HG03066 (cell line): ENCODE measurements at regions not wholly inside any gene's neighbourhood (a gene's known extent, or its start where the extent isn't known, plus 50 kb on each side); places are given as distances from the start of the nearest gene placed in this dataset.
"Not testable (repeated sequence)": the region's sequence is repeated elsewhere in the genome, so short reads cannot be mapped to it uniquely, and the experiment has no call there.

Experiments used
- ATAC-seq: cut with Tn5 transposase; IDR thresholded peaks from one replicate; pipeline ENCODE4 v1.9.1; 2021; ENCODE audit warnings: low read depth; ENCODE audit not compliant: unreplicated experiment

DNA sequence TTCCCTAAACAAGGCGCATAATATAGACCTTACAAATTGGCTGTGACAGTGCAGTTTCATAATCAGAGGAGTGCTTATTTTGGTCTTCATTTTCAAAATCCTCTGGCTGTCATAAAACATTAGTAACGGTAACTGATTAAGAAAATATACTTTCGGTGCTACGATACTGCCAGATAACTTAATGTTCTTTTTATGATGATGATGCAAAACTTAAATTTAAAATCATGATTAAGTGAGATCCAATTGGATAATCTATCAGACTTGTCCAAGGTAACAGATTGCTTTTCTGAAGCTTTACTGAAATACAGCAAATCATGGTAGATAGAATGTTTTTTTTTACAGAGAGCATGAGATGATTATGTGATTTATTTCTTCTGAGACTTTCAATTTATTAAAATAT lies 364.2 kb upstream of the CNTN3 start:
- ATAC-seq: no peak

DNA sequence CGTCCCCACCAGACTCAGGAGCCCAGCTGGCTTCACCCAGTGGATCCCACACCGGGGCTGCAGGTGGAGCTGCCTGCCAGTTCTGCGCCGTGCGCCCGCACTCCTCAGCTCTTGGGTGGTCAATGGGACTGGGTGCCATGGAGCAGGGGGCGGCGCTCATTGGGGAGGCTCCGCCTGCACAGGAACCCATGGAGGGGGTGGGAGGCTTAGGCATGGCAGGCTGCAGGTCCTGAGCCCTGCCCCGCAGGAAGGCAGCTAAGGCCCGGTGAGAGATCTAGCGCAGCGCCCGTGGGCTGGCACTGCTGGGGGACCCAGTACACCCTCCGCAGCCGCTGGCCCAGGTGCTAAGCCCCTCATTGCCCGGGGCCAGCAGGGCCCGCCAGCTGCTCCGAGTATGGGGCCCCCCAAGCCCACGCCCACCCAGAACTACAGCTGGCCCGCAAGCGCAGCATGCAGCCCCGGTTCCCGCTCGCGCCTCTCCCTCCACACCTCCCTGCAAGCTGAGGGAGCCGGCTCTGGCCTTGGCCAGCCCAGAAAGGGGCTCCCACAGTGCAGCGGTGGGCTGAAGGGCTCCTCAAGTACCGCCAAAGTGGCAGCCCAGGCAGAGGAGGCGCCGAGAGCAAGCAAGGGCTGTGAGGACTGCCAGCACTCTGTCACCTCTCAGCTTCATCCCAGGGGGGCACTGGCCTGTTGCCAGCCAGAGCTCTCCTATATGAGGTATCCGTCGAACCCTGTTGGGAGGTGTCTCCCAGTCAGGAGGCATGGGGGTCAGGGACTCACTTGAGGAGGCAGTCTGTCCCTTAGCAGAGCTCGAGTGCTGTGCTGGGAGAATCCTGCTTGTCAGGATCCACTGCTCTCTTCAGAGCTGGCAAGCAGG lies 370.8 kb upstream of the CNTN3 start:
- not testable (repeated sequence) for ATAC-seq

DNA sequence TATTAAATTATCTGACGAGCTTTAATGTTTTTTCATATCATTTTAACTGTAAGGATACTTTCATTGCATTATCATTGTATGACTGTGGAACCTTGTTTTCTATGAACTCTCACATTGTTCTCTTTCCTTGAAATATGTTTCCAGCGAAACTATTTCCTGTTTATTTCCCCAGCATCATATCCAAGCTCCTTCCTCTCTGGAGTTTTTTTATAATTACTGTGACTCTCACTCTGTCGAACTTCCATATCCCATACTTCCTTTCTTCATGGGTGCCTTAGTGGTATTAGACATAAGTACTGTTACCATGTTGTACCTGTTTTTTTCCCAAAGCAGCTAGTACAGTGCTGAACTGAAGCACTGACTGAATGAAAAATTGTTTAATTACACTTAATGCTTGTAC lies 373.6 kb upstream of the CNTN3 start:
- no peak for ATAC-seq

DNA sequence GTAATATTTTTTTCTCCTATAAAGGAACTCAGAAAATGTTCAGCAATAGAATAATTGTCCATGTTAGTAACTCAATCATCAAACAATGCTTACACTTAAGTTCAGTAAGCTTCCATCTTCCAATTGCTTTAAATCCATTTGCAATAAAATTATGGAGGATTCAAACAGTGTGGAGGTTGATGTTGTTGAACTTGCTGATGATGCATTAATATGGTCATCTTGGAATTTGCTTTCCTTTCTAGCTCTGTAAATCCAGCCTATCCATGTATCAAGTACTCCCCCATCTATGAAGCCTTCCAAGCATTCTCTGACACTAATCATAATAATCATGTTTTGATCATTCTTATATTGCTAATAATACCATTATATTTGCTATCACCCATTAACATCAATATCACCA lies 378.4 kb upstream of the CNTN3 start:
- no peak for ATAC-seq

DNA sequence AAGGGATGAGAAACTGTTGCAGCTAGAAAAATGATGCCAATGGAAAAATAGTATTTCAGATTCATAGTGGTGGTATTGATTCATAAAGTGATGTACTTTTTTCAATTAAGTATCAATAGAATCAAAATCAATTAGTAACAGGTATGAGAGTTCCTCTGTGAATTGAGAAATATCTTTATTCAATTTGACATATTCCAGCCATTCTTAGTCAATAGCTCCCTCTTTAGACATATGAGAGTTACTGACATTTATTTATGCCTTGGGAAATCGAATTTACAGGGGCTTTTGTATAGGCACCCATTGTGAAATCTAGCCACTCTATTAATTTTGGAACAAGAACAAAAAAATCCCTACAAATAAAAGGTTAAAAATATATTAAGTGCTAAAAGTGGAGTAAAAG lies 386.9 kb upstream of the CNTN3 start:
- no peak for ATAC-seq

DNA sequence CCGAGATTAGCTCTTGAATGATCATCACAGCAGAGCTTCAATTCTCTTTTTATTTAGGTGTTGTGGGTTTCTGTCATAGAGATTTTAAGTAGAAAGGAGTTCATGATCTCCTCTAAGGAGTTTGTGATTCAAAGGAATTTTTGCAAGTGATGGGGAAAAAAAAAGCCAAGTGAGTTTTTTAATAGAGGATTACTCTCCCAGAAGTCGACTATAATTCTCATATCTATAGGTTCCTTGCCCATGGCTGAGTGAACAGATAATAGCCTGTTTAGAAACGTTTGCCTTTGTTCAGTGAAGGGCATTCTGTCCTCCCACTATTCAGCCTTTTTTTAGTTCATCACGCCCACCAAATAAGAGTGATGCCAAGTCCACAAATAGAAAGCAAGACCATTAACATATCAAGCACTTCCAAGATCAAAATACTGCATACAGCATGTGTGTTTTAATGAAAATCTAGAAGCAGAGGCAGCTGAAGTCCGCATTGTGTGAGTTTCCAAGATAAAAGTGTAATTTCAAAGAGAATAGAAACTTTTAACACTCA lies 398.4 kb upstream of the CNTN3 start:
- ATAC-seq: no peak

DNA sequence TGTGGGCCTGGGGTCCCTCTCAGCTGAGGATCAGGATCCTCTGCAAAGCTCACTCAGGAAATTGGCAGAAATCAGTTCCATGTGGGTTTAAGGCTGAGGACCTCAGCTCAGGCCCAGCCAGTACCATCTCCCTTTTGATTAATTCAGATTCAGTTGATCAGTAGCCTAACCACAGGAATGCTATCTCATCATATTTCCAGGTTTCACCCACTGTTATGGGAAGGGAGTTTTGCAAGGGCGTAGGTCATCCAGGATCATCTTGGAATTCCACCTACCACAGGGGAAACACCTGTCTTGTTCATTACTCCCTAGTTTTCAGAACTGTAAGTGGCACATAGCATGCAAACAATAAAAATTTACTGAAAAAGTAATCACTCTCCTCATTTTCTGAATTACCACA lies 399.5 kb upstream of the CNTN3 start:
- no peak for ATAC-seq

DNA sequence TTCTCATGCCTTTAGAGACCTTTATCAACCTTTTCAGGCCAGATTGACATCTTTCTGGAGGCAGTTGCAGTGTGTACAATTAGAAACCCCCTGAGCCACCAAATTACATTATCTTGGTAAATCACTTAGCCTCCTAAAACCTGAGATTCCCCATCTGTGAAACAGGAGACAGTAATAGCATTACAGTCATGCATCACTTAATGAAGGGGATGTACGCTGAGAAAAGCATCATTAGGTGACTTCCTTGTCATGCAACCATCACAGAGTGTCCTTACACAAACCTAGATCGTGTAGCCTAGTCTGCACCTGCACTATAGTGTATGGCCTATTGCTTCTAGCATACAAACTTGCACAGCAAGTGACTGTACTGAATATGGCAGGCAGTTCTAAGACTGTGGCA lies 400.8 kb upstream of the CNTN3 start:
- no peak for ATAC-seq

DNA sequence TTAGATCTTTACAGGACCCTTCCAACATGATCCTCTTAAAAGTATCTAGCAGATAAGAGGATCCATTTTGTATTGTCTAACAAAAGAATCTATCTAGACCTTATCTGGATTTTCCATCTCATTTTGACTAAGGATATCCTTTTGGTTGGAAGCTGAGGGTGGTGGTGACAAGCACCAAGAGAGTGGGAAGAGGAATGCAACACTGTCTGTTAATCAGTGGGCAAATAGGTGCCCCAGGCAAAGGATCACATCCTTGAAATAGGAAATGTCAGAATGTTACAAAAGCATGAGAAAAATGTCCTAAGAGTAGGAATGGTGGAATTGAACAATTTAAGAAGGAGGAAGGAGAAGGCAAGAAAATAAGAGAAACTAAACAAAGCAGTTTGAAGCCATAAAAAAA lies 420.7 kb upstream of the CNTN3 start:
- ATAC-seq: no peak

DNA sequence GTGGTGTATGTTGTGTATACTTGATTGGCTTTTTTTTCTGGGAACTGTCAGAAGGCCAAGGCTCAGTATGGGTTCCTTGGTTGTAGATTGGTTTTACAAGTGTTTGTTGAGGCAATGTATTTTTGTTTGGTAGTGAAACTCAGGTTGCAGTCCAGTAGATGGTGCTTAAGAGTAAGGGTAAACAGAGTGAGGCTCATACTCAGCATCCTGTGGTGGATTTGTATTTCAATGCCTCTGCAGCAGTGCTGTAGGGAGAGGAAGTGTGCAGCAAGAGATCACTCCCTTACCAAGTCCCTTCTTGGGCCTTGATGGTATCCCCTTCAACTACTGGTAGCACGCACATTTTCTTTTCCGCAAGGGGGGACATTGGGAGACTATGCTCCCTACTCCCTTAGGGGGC lies 428.5 kb upstream of the CNTN3 start:
- no peak for ATAC-seq

DNA sequence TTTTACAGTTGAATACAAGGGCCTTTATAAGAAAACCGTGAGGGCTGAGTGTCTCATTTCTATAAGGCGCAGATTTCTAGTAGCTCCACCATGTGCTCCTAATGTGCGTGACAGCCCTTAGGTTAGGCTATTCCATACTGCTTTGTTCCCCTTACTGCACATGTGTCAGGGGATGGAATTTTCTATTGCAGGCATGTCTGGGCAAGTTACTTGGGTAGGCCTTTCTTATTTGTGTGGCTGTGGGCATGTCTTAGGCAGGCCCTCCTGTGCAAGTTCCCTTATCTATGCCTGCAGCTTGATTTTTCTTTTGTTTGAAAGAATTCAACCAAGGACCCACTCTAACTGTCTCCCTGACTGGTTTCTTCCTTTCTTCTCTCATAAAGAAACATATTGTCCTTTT lies 434.2 kb upstream of the CNTN3 start:
- ATAC-seq: no peak

DNA sequence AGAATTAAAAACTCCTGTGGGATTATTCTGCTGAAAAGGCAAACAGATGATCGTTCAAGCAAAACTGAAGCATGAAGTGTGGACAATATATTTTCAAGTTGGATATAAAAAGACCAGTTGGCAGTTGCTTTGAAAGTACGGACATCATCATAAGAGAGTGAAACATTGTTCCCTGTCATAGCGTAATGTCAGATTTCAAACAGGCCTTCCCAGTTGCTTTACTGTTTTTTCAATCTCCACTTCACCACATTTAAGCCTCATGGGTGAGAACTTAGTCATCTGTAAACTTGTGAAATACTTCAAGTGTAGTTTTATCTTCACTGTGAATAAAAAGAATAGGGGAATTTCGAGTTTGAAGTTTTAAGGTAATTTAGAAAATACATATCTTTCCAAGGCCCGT lies 435.1 kb upstream of the CNTN3 start:
- ATAC-seq: no peak

DNA sequence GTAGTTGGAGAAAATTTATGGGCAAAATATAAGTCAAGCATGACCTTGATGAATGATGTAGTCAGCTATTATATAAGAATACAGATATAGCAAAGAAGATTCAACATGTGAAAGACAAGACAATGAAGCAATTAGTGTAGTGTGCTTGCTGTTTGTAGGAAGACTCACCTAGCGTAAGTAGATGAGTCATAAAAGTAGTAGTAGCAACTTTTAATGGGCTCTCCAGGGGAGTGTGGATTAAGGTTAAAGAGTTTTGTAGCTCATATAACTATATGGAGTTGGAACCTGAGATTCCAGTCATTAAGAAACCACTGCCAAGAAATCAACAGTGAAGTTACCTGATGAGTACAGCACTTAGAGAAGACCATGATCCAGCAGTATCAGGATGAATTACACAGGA lies 444.7 kb upstream of the CNTN3 start:
- ATAC-seq: no peak

DNA sequence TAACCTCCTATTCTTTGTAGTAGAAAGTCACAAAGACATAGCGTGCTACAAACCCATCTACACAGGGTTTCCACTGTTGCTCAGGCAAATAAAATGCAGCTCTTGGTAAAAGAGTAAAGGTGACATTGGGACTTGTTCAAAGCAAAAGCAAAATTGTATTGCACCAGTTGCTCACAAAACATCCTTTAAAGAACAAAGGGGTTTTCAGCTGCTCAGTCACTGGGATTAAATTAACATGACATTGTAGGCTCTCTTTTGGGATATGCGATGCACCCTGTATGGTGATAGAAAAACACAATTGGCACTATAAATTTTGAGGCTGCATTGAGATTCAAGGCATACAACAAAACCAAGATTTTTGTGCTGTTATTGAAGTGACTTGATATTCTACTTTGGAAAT lies 447.3 kb upstream of the CNTN3 start:
- no peak for ATAC-seq

DNA sequence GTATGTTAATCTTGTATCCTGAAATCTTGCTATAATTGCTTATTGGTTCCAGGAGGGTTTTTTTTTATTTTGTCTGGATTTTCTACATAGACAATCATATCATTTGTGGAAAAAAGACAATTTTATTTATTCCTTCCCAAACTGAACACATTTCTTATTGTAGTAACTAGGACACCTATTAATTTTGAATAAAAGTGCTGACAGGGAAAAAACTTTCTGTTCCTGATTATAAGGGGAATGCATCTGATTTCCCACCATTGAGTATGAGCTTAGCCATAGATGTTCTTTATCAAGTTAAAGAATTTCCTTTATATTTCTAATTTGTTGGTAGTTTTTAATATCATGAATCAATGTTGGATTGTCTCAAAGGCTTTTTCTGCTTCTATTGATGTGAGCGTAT lies 460.7 kb upstream of the CNTN3 start:
- ATAC-seq: no peak

DNA sequence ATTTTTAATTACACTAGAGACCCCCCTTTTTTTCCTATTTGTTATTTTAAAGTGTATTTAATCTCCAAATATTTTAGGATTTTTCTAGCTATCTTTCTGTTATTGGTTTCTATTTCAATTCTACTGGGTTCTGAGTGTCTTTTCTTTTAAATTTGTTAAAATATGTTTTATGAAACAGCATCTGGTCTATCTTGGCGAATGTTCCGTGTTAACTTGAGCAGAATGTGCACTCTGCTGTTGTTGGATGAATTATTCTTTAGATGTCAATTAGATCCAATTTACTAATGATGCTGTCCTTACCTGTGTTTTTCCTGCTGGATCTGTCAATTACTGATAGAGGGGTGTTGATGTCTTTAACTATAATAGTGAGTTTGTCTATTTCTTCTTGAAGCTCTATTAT lies 462.0 kb upstream of the CNTN3 start:
- ATAC-seq: no peak

DNA sequence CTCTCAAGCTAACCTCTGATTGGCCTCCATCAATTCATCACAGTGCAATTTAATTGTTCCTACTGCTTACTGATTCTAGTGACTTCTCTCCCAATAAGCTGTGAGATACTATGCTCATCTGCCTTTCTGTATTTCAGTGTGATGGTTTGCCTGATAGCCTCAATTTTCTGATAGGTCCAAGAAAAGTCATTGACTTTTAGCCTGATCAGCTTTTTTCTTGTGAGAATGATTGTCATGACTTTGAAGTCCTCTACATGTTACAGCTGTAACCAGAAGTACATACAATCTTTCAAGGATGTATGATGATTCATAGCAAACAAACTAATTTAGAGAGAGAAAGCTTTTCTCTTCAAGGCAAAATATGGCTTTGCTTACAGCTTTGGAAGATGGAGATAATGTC lies 463.8 kb upstream of the CNTN3 start:
- no peak for ATAC-seq

DNA sequence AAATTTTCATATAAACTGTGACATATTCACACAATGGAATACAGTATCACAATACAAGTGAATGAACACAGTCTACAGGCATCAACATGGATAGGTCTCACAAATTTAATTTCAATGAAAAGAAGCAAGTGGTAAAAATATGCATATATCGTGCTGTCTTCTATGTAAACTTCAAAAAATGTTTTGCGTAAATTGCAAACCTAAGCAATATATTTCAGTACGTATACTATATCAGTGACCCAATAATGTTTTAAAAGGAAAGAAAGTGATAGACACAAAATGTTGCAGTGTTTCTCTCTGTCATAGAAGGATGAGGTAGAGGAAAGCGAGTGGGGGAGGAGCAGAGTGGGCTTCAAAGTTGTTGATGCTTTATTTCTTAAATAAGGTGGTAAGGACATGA lies 468.4 kb upstream of the CNTN3 start:
- no peak for ATAC-seq

DNA sequence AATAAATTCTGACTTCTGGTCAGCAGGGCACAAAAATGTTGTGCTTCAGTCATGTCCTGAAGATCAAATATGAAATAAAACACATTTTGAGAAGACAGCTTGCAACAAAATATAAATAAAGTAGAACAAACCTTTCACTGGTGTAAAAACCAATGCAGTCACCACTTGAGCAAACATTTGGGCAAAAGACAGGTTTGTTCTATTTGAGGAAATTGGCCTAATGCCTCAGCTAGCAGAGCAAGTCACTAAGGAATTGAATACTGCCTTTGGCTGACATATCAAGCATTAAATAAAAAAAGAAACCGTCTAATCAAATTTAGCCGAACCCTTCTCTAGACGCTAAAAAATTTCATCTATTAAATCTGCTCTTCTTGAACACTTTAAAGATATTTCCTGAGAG lies 475.4 kb upstream of the CNTN3 start:
- ATAC-seq: no peak

DNA sequence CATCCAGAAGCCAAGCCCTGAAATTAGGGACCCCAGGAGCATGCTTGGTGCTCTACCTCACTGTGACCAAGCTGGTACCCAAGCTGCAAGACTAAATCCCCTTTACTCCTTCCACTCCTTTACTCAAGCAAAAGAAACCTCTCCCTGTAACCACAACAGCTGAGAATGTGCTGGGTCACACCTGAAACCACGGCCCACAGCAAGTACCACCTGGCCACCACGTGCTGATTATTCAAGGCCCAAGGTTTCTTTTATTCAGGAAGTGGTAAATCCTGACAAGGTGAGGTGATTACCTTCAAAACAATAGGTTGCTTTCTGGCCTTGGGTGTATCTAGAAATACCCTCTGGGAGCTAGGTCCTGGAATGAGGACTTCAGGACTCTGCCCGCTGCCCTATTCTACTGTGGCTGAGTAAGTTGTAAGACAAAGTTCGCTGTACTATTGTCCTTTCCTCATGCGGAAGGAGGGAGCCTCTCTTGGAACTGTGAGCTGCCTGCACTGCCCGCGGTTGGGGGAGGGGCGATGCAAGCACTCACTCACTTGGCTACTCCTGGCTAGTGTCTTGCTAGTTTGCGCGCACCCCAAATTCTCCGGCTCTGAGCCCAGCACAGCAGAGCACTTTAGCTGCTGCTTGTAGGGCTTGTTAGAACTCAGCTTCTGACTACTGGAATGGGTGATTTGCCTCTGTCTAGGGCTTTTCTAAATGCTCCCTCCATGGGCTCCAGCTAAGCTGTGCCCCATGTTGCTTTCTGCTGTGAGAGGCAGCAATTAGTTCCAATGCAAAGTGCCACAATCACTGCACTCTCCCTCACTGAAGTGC lies 487.1 kb upstream of the CNTN3 start:
- ATAC-seq: no peak

DNA sequence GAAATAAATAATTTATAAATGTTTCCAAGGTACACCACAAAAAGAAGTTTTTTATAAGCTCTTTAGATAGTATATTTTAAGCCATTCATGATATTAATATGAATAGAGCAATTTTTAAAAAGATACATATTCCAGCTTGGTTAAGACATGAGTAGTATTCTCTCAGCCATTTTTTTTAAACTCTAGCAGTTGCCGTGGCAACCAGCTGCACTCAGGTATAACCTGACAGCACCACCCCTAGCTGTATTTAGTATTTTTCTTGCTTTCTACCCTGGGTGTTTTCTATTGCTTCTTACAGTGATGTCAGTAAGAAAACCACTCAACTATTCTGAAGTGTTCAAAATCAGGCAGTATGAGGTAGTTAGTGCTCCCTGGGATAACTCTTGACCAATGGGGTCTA lies 496.3 kb upstream of the CNTN3 start:
- ATAC-seq: no peak

DNA sequence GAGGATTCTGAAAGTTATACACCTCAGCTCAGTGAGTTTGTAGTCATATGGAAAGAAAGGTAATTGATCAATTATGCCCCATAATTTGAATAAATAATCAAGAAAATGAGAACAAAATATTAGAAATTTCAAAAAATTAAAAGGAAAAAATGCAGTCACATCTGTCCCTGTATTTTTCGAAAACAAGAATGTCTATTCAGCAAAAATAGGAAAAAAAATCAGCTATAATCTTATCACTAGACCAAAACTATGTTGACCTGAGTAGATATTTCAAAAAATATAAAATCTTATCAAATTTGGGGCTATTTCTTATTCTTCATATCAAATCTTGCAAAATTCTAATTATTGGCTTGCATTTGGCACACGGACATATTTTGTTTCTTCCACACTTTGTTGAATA lies 501.2 kb upstream of the CNTN3 start:
- ATAC-seq: no peak
